ENCODE measurements at regions not wholly inside any gene's neighbourhood (a gene's known extent, or its start where the extent isn't known, plus 50 kb on each side); places are given as distances from the start of the nearest gene placed in this dataset.
A peak's percentile ranks its signal among the peaks of the same experiment; 100 is the strongest.

GRCh38 chr12:78802593-78802992 is 62.0 kb upstream of the SYT1 start:
- Histone ChIP-seq H3K9me2 (replicated peaks; ENCODE audit: insufficient read depth) (no peaks in the 10 kb centered on the region), H3K4me2 (no peak overlapping the region), H3K4me3 (no peak overlapping the region), H3K27ac (no peak overlapping the region), H2AFZ (no peak overlapping the region), H4K20me1 (ENCODE audit: insufficient read depth, poor library complexity, severe bottlenecking) (no peaks in the 10 kb centered on the region), H3K36me3 (replicated peaks; ENCODE audit: insufficient read depth, low read depth) (no peaks in the 10 kb centered on the region), H3K79me2 (no peaks in the 10 kb centered on the region), H3K9me3 (ENCODE audit: low read depth) (no peaks in the 10 kb centered on the region), H3K4me1 (ENCODE audit: insufficient read depth) (no peaks in the 10 kb centered on the region), H3K27me3 (no peaks in the 10 kb centered on the region)
- TF ChIP-seq EZH2 (IDR thresholded peaks at IDR 0.05; ENCODE audit: borderline replicate concordance), result no peak
- no peak for TF ChIP-seq CTCF (IDR thresholded peaks at IDR 0.05; ENCODE audit: poor library complexity)
- no peak for TF ChIP-seq EZH2phosphoT487 (IDR thresholded peaks at IDR 0.05; ENCODE audit: low read depth, severe bottlenecking, unreplicated experiment)
- 64% methylated on average over 3 of the region's 3 CpGs for WGBS (ENCODE audit: low lambda C conversion rate, missing lambda C conversion rate)
- DNase-seq (ENCODE audit: low spot score), result peak; percentile 19

- Histone ChIP-seq H3K36me3 (replicated peaks; ENCODE audit: insufficient read depth, low read depth) (no peaks in the 10 kb centered on the region), H3K9me3 (ENCODE audit: low read depth) (no peaks in the 10 kb centered on the region), H3K4me2 (no peak overlapping the region), H3K4me1 (ENCODE audit: insufficient read depth) (no peaks in the 10 kb centered on the region), H2AFZ (no peak overlapping the region), H3K9me2 (replicated peaks; ENCODE audit: insufficient read depth) (no peaks in the 10 kb centered on the region), H3K4me3 (no peak overlapping the region), H3K79me2 (no peaks in the 10 kb centered on the region), H4K20me1 (ENCODE audit: insufficient read depth, poor library complexity, severe bottlenecking) (no peaks in the 10 kb centered on the region), H3K27me3 (no peaks in the 10 kb centered on the region), H3K27ac (no peak overlapping the region)
- TF ChIP-seq EZH2 (IDR thresholded peaks at IDR 0.05; ENCODE audit: borderline replicate concordance), result no peak
- no peak for TF ChIP-seq EZH2phosphoT487 (IDR thresholded peaks at IDR 0.05; ENCODE audit: low read depth, severe bottlenecking, unreplicated experiment)
- no peak for TF ChIP-seq CTCF (IDR thresholded peaks at IDR 0.05; ENCODE audit: poor library complexity)
- no peak for DNase-seq (ENCODE audit: low spot score)
- 95% methylated on average over 30 of the region's 39 CpGs for WGBS (ENCODE audit: low lambda C conversion rate, missing lambda C conversion rate)
These were observed 60.3 kb upstream of the SYT1 start for GRCh38 chr12:78804262-78804661.

Data from hepatocyte (in vitro differentiated cells).